ENCODE measurements at regions not wholly inside any gene's neighbourhood (a gene's known extent, or its start where the extent isn't known, plus 50 kb on each side); places are given as distances from the start of the nearest gene placed in this dataset.

DNA sequence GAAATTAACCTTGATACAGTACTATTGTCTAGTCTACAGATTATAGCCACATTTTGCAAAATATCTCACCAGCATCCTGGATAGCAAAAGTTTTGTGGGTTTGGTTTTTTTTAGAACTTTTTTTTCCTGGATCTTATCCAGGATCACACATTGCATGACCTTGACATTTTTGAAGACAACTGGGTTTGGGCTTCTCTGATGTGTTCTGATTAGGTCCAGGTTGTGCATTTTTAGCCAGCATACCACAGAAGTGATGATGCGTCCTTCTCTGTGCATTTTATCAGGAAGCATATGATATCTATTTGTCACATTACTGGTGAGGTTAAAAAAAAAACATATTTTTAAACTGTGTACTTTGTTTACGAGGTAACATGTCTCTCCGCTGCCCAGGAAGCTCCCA is 221.0 kb upstream of the OSR1 start:
- no peak for DNase-seq

DNA sequence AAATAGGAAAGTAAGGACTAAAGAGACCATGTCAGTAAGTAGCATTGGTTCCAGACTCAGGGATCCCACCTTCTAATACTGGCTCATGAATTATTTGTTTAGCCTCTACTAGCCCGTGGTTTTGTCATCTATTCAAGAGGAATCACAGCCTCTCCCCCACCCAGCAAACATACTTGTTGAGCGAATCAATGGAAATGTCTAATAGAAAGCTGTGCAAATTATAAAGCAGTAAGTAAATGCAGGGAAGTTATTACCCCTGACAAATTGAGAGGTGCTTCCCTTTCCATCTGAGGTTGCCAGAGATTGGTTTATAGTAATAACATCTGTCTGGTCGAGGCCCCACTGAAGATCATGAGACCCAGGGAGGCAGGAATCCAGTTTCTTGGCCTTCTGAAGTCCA is 219.3 kb upstream of the OSR1 start:
- no peak for DNase-seq

DNA sequence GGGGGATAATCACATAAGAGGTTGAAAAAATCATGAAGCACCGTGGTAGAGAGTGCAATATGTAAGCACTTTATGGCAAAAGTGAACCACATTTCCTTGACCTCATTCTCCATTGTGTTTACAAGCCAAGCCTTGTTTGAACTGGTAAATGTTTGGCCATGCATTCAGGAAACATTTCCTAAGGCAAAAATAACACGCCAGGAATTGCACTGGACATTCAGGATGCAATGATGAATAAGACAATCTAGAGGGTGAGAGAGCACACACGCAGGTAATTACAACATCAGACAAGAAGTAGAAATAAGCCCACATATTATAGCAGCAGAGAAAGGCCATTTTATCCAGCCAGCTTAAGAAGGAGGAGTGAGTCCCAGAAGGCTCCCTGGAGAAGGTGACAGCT is 218.0 kb upstream of the OSR1 start:
- no peak for DNase-seq

DNA sequence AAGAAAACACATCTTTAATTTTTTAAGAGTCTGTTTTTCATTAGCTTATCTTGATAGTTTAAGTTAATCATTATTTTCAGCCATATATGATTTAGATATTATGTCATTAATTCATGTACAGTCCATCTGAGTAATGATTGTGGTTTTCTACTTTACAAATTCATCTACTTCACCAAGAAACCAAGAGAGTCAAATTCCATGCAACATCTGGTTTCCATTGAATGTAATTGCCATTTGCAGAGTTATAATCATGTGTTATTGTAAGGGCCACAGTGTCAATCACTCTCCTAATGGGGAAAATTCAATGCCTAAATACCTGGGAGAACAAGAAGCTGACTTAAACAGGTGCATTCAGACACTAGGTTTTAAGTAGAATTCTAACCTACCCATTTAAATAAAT is 217.2 kb upstream of the OSR1 start:
- no peak for DNase-seq

DNA sequence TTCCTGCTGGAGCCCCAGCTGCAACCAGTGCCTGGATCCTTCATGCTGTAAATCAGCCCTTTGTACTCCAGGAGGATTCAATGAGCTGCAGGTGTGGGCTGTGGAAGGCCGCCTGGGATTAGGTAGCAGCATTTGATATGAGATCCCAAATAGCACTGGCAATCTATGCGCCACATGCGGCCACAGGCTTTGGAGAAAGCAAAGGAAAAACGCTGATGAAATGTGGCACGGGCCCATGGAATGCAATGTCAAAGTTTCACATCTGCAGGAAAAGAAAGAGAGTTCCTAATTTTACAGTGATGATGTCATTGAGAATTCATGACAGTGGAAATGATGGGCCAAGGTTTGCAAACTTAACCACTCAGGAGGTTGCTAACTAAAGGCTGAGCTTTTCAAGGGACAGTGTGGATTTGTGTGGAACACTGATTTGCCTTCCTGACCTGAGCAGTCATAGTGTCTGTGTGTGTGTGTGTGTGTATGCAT is 216.4 kb upstream of the OSR1 start:
- no peak for DNase-seq

DNA sequence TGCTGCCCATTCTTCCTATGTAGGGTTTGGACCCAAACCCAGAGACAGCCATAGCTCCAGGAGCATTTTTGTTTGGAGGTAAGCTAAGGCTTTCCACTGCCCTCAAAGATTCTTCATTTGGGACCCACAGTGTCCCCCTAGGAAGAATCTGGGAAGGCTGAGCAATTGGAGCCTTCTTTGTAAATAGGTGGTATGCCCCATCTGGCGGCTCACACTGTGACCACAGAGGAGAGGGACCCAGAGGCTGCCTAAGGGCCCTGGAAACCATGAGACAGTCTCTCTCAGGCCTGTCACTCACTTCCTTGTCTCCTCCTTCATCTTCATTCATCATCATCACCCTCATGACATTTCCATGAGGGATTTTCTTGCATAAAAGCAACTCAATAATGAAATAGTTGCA is 215.4 kb upstream of the OSR1 start:
- no peak for DNase-seq

DNA sequence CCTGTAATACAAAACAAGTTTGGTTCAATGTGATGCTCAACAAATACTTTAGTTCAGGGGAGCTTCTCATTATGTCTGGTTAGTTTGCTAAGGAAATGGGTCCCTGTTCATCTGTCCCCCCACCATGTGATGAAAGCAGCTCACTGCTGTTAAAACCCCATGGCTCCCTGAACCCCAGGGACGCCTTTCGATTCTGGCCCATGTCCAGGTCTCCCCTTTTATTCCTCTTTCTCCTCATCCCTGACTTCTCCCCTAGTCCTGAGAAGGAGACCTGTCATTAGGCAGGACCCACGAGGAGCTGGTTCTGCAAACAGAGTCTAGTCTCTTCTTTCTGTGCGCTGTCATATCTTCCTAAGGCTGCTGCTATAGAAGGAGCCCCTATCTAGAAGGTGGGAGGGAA is 213.3 kb upstream of the OSR1 start:
- DNase-seq = no peak

DNA sequence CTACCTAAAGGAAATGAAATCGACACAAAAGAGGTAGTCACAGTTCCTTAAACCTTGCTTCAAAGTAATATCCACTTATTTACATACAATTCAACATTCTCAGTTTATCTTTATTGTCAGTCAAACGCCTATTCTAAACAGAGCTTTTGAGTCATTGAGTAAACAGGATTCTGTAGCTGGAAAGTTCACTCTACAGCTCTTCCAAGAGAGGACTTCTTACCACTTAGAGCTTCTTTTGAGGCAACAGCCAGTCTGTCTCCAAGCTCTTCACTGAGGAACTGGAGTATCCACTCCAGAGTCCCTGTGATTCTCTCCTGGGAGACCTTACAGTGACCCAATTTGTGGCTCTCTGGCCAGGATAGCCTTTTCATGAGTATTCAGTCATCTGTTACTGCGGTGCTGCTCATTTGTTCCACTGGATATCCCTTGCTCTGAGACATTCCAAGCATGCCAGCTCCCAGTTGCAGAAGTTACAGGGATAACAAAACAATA is 210.9 kb upstream of the OSR1 start:
- DNase-seq = no peak

DNA sequence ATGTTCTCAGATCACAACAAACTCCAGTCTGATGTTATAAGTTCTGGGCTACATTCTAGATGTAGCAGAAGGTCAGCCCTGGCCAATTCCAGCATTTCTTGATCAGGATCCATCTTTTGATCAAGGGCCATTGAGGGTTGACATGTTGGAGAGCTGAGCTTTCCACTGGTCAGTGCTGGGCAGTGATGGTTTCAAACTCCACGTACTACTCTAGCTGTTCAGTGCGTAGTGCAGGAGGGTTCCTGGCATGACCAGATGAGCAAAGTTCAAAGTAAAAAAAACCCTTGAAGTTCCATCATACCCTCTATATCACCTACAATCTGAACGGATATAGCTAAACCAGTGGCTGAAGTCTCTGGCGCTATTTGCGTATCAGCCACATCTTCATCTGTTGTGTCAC is 210.4 kb upstream of the OSR1 start:
- DNase-seq = no peak

DNA sequence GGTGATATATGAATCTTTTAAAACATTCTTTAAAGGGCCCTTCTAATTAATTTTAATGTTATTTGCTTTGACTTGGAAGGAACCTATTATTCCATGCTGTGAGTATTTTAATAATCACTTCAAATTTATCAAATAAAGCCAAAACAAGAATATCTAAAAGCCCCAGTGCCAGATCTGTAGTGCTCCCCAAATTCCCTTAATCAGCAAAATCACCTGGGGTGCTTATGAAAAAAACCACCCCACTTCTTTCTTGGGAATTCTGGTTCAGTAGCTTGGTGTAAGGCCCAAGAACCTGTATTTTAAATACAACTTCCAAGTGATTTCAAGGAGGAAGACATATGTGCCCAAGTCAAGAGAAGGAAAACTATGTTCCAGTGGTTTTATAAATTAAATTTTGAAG is 202.4 kb upstream of the OSR1 start:
- no peak for DNase-seq

DNA sequence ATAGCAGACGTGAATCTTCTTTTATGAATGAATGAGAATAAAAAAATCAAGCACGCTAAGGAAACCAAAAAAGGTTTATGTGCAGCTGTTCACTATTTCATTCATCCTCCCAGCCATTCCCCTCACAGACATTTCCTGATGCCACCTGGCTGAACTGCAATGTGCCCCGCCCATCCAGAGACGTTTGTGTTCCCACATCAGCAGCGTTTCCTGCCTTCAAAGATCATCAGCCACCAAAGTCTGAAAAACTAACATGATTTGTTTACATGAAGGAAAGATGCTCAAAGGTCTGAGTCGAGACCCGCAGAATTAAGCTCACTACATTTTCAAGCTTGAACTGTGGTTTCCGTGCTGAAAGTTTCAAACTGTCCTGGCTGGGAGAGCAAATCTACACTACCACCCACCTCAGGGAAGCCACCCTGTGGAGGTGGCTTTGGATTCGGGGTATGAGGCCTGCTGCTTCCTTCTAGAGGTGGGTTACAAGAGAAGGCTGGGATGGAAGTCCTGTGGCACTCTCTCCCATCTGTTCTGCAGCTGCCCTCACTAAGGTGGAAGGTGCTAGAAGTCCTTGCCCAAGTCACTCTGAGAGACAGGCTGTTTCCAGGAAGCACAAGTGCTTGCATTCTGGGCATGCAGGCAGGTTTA is 201.3 kb upstream of the OSR1 start:
- DNase-seq = no peak

DNA sequence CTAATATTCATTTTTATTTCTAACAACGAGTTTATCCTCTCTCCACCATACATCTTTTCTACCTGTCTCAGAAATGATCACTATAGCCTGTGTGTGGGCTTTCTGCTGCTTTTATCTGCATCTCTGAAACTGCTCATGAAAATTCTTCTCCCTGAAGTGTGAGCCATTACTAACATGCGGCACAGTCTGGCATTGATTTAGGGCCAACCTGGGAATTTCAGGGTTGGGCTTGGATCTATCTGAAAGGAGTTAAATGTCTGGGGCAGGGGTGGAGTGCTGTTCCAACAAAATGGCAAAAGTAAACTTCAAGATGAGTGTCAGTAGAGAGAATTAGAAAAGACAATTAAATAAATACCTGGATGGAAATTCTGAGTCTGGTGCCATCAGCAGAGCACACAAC is 198.2 kb upstream of the OSR1 start:
- DNase-seq = no peak

DNA sequence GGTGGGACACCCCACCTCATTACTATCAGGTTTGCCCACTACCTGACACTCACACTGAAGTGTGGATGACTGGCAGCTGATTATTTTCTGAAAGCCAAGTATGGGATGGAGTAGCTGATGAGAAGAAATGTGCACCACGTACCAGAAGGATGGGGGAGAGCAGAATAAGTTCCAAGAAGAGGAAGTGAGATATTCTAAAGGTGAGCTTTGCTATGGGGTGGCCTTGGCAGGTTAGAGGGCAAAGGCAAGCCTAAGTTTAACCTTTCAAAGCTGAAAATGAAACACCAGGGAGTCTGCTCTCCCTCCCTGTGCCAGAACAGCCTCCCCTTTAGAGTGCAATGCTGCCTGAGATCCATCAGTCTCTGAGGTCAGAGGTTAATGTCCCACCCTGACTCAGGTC is 196.1 kb upstream of the OSR1 start:
- DNase-seq = no peak

DNA sequence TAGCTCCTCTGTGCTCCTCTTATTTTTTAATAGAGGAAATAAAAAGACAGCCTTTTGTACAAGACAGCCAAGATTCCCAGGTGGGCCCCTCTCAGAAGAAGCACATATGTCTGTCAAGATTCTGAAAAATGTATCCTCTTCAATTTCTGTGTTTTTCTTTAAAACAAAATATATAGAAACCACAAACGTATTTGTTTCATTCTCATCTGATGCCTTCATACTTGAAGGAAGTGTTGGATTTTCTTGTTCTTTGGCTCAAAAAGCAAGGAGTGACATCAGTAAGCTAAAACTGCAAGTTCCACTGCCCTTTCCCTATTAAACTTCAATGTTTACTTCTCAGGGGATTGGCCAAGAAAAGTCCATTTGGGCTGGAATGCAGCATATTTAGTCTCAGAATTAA is 193.8 kb upstream of the OSR1 start:
- no peak for DNase-seq

DNA sequence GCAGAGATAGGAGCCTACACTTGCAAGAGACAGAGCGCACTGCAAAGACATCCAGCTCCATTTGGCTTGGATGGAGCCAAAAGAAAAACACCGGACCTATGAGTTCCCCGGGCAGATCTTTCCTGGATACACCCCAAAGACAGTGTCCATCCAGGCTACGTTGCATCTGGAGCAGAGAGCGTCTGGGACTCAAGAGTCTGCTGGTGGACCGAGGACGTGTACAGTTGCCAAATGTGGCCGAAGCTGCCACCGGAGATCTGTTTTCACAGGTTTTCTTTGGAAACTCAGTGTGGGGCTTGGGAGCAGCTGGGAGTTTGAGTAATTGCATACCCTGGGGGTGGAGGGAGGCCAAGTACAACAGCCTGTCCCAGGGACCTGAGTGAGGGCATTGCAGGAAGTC is 192.3 kb upstream of the OSR1 start:
- no peak for DNase-seq

DNA sequence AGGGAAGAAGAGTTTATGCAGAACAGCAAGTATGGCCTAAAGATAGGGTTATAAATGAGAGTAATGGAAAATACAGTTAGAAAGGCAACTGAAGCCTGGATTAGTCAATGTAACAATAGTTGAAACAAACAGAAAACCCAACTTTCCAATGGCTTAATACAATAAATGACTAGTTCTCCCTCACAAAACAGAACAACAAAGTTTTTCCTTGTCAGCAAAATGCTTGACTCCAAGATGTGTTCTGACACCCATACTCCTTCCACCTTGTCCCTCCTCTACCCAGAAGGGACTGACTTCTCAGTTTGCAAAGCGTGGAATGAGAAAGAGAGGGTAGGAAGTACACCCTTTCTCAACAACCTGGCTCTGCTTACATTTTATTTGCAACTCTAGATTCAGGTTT is 191.4 kb upstream of the OSR1 start:
- DNase-seq = no peak

DNA sequence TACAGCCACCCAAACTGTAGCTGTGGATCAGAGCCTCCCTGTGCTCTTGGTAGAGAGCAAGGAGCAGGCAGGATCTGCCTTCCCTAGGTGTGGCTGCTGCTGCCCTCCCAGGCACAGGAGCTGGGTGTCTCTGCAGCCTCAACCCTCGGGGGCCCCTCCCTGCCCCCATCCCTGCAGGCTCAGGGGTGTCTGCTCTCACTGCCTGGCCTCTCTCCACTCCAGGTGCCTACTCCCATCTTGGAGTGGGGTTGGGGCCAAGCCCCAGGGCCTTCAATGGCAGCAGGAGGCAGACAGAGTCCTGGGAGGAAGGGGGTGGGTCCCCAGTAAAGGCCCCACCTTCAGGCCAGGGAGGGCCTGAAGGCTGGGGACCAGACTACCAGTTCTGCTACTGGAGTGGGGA is 189.7 kb upstream of the OSR1 start:
- no peak for DNase-seq

DNA sequence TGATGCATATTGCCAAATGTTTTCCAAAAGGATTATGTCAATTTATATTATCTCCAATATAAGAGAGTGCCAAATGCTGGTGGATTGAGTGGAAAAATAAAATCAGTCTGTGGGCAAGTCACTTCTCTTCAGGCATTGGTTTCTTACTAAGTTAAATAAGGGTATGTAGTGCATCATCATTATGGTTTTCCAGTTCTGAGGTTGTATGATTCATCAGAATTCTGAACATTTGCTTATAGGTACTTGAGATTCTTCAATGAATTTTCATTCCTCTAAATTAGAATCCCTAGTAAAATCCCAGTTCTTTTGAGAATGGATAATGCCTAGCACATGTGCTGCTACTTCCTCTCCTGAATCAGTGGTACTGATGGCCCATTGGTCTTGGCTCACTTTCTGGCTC is 188.9 kb upstream of the OSR1 start:
- no peak for DNase-seq

DNA sequence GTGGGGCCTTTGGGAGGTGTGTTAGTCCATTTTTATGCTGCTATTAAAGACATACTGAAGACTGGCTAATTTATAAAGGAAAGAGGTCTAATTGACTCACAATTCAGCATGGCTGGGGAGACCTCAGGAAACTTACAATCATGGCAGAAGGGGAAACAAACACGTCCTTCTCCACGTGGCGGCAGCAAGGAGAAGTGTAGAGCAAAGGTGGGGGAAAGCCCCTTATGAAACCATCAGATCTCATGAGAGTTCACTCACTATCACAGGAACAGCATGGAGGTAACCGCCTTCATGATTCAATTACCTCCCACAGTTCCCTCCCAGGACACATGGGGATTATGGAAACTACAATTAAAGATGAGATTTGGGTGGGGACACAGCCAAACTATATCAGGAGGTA is 187.1 kb upstream of the OSR1 start:
- DNase-seq = no peak

DNA sequence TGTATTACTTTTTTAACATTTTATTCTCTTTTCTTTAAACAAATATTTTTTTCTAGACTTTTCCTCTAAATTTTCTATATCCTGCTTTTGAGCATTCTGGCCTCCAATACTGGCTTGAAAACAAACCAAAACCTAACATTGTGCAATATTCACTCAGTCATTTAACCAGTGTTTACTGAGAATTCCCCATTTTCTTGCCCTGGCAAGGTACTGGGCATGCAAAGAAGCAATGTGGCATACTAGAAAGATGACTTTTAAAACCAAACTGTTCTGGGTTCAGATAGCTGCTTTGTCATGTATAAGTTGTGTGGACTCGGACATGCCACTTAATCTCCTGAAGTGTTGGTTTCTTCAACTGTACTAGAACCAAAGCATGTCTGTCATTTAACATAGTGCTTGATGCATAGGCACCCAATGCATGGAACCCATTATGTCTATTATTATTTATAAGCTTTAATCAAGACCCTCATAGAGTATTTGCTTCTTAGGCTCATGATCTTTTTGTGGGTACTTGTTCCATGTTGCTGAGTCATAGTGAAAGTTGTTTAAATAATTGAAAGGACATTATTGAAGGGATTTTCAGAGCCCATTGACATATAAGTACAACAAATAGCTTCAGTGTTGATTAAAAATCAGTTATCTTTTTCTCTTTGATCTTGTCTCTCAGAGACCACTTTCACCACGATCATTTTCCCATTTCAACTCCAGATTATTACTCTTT is 185.4 kb upstream of the OSR1 start:
- no peak for DNase-seq

DNA sequence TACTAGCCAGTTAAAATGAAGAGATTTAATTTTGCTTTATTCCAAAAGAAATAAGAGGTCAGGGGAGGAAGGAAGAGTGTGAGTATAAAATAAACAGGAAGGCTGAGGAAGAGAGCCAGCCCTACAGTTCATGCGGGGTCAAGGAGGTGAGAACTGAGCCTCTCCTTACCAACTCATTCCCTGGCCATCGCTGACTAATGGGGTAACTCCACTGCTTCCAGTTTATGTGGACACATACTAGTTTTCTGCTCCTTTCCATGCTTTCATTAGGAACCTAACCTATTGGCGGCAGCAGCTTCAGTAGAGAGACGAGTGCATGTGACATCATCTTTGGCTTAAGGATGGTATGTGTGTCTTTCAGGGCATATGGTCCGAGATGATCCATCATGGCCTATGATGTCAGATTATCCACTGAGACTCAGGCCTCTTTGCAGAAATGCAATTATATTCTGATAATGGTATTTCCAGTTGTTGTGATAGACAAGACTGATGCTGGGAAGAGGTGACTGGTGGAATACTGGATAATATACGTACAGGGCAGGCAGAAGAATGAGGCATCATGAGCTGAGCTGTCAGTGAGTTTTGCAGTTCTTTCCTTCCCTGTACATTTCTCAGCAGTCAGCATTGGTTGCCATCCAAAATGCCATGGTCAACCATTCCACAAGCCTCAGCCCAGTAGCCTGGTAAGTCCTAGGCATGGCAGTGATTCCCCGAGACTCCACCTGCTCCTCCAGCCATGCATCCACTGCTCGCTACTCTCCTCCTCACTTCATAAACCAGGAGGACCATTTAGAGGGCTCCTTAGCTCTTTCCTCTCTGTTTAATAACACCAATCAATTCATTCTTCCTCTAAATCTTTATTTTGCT is 184.6 kb upstream of the OSR1 start:
- DNase-seq = no peak

DNA sequence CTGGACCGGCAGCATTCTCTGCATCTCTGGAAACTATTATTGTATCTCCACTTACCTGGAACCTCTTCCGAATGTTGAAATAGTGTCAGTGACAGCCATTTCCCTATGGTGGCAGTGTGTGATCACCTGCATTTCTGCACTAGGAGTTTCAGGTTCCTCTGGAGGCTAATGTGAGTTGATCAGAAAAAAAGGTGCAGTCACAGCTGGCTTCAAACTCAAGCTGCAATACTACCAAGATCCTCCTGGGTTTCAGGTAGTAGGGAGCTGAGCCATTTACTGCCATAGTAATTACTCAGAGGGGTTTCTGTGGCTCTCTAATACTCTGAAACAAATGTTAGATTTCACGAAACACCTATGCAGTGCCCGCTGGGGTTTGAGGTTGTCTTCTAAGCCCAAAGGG is 183.5 kb upstream of the OSR1 start:
- DNase-seq = no peak

DNA sequence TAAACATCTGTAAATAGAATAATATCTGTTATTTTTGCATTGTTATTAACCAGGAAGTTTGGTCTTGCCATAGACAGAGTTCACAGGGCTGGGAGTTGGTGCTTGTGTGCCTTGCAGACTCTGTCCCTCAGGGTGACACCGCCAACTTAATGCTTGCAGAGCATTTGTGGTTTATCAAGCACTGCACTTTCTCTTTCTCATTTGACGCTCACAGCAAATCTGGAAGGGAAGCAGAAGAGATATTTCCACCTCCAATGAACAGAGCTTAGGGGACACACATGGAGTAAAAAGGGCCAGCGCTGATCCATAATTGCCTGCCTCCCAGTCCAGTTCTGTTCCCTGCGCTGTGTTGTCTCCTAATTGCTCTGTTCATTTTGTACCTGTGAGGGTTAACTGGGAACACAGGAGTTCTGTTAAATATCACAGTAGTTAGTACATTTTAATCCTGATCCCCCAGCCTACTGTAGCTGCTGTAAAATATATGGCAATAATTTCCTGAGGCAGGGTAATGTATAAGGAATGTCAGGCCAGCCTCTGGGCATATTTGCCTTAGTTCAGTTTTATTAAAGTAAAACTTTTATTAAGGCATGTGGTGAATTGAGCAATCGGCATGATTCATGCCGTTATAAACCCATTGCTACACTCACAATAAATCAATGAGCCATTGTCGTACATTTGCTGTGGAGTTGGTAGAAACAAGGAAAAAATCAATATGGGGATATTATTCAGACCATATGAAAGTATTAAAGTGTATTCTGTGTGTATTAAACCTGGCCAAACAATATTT is 182.5 kb upstream of the OSR1 start:
- no peak for DNase-seq
